HG03159 (cell line): ENCODE measurements at regions not wholly inside any gene's neighbourhood (a gene's known extent, or its start where the extent isn't known, plus 50 kb on each side); places are given as distances from the start of the nearest gene placed in this dataset.

Experiments used
- ATAC-seq: cut with Tn5 transposase; IDR thresholded peaks from one replicate; pipeline ENCODE4 v1.9.1; 2021; ENCODE audit warnings: mild to moderate bottlenecking, moderate library complexity; ENCODE audit not compliant: unreplicated experiment

DNA sequence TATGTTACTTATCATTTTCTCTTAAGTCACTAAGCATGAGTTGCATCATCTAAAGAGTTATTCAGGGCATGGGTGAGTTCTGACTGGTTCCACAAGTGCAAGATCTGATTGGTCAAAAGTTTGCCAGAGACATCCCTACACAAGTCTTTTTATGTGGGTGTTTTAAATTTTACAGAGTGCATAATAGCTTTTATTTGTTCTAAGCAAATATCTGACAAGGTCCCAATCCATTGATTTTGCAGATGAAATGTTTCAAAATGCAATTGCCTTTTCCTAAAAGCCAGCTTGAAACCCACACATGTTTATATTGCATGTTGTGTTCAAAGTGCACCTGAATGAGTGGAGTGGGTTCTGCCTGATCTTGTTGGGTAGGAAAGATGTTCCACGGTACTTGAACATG lies 101.7 kb upstream of the PAX6 start:
- ATAC-seq, result no peak

DNA sequence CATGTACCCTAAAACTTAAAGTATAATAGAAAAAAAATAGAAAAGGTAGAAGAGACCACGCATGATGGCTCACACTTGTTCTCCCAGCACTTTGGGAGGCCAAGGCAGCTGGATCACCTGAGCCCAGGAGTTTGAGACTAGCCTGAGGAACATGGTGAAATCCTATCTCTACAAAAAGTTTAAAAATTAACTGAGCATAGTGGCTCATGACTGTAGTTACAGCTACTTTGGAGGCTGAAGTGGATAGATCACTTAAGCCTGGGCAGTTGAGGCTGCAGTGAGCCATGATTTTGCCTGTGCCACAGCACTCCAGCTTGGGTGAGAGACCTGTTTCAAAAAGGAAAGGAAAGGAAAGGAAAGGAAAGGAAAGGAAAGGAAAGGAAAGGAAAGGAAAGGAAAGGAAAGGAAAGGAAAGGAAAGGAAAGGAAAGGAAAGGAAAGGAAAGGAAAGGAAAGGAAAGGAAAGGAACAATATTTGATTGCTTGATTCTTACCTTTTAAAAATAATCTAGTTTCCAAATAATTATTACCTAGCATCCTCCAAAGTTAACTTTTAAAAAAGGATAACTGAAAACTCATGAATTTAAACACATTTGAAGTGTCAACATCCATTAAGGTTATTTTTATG lies 99.9 kb upstream of the PAX6 start:
- ATAC-seq, result no peak

DNA sequence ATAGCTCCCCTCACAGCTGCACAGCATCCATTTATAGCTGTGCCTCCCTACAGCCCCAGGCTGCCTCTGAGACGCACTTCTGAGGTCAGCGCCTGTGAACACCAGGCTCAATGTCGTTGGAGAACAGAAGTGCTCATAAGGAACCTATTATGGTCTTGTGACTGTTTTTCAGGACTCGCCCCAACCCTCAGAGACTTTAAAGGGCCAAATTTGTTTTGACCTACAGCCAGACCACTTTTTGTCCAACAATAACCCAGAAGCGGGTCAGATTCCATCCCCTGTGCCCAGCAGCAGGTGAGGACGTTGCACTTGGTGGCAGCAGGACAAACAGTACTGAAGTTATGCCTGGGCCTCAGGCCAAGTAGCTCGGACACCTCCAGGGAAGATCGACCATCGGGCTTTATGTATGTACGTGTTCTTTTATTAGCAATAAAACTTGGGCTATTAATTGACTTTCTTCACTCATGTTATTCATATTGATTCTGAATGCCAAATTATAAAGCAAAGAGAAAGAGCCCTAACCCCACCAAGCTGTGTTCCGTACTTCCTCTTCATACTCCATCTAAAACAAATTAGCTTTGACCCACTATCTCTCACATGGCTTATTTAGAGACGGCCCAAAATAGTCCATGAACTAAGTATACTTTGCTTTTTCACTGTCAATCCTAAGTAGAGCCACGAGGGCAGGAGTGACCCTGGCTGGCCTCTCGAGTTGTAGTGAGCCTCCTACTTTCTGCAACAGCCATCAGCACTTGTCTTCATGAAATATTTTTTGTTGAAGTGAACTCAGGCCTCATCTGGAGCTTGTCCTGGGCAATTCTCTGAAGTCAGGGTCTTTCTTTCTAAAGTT lies 92.3 kb upstream of the PAX6 start:
- no peak for ATAC-seq

DNA sequence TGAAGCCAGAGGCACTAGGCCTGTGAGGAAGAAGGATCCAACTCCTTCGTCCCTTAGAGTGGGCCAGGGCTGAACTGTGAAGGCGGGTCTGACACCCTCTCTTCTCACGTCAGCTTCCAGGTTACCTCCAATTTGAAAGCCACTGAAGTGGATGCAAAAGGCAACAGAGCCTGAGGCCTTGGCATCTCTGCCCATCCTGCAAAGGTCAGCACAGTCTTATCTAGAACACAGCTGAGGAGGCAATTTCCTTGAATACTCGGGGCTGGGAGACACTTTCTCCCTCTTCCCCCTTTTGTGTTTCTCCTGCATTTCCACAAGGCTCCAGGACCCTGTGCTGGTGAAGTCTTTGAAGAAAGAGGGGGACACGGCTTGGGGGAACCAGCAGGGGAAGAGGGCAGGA lies 91.6 kb upstream of the PAX6 start:
- no peak for ATAC-seq

DNA sequence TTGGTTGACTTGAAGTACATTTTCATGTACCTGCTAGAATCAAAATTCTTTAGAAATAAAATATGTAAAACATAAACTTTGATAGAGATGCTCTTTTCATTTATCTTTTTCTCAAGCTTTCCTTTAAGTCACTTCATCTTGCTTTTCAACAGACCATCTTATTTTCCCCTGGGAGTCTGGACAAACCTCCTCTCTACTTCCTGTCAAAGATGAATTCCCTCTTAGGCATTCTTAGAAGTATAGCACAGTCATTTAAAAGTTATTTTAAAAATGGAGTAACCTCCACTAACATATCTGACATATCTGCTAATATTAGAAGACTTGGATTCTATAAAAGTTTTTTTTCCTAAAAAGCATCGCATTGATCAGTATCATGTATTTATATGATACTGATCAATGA lies 84.8 kb upstream of the PAX6 start:
- ATAC-seq, result no peak

DNA sequence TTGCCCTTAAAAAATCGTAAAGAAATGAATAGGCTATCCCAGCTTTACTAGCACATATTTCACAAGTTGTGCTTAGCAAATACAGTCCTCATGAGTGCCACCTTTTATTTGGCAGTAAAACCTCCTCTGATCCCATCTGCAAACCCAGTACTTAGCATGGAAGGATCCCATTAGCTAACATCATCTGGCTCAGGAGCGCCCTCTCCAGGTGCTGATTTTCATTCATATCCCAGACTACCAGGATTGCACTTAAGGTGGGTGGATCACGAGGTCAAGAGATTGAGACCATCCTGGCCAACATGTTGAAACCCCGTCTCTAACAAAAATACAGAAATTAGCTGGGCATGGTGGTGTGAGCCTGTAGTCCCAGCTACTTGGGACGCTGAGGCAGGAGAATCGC lies 76.1 kb upstream of the PAX6 start:
- ATAC-seq, result no peak

DNA sequence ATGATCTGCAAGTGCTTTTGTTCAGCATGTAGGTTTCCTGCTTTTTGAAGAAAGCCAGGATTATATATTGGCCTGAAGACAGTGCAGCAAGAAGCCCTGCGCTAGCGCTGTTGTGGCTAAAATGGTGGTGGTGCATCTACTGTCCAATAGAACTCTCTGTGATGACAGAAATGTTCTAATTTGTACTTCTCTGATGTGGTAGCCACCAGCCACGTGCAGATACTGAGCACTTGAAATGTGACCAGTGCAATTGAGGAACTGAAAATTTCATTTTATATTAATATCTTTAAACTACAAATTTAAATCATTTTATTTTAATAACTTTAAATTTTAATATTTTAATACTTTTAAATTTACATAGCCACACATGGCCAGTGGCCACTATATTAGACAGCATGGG lies 73.0 kb upstream of the PAX6 start:
- no peak for ATAC-seq

DNA sequence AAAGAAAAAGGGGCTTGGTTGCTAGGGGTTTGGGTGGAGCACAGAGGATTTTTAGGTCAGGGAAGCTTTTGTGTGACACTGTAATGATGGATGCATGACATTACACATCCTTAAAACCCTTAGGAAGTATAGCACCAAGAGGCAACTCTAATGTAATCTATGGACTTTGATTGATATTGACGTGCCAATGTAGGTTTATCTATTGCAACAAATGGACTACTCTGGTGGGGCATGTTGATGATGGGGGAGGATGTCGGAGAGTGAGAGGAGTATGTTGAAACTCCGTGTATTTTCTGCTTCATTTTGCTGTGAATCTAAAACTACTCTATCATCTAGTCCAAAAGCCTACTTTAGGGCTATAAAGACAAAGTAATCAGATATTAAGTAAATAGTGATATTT lies 72.3 kb upstream of the PAX6 start:
- no peak for ATAC-seq

DNA sequence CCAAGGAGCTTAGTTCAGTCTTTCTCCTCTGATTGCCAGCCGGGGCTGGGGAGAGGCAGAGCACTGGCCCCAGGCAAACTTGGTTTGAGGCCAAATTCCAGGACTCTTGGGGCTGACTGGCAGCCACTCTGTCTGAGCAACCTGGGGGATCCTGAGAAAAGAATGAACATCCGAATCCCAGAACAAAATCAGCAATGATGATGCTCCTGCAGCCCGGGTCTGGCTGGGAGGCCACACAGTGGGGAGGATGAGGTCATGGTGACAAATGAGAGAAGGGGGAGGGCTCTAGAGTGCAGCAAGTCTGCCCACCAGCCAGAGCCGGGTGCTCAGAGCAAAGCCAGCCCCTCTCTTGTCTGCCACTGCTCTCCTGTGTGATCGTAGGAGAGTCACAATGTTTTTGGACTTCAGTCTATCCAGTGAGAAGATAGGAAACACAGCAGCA lies 71.8 kb upstream of the PAX6 start:
- no peak for ATAC-seq

DNA sequence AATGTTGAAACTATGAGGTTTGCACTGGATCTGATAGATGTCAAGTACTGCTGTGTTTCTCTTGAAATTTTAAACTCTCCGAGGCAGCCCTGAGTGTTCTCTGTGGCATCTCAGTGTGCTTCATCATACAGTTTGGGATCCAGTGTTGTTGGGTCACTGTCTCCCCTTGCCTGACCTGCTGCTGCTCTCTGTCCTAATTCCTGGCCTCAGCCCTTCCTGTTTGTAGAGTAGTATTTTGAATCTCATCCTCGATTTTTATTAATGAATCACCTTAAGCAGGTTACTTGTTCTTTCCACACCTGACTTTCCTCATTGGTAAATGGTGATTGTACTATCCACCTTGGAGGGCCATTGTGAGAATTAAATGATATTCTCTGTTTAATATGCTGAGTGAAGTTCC lies 70.7 kb upstream of the PAX6 start:
- no peak for ATAC-seq

DNA sequence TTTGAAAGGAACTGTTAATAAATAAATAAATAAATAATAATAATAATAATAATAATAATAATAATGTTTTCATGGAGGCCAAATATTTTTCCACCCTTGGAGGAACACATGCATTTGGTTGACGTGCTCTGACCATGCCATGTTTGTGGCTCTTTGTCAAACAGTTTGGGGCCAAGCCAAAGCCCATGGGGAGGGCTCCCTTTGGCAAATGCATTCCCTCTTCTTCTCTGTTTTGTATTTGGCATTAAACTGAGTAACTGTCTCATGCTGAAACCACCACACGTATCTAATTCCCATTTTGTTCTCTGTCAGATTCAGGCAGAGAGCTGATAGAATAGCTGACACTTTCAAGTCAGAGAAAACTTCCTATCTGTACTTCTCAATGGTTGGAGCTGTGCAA lies 68.6 kb upstream of the PAX6 start:
- no peak for ATAC-seq

DNA sequence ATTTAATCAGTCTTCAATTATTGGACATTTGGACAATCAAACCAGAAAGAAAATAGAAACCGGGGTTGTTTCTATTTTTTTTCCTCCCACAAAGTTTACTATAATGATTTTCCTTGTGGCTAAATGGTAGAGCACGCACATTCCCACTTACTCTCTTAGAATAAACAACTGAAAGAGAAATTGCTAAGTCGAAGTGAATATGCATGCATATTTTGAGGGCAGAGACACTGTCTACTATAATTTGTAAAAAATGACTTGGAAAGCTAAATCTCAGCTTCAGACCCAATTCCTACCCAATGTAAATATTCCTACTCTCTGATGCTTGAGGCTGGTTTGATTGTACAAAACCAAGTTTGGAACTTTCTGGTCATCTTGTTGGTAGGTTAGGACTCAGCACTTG lies 66.7 kb upstream of the PAX6 start:
- no peak for ATAC-seq

DNA sequence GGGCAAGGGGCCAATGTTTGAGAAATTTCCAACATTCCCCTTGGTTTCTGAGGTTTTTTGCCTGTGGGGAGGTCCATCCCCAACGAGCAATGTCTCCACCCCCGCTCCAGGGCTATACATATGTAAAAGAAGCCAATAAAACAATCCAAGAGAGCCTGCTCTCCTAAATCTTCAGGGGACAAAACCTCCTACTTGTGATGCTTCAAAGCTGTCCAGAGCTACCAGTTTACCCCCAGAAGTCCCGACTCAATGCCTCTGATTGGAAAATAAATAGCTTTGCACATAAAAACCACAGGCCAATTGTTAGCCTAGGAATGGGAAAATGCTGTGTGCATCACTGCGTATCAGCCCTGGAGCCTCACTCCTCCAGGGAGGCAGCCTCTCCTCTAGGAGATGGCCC lies 66.0 kb upstream of the PAX6 start:
- ATAC-seq, result no peak

DNA sequence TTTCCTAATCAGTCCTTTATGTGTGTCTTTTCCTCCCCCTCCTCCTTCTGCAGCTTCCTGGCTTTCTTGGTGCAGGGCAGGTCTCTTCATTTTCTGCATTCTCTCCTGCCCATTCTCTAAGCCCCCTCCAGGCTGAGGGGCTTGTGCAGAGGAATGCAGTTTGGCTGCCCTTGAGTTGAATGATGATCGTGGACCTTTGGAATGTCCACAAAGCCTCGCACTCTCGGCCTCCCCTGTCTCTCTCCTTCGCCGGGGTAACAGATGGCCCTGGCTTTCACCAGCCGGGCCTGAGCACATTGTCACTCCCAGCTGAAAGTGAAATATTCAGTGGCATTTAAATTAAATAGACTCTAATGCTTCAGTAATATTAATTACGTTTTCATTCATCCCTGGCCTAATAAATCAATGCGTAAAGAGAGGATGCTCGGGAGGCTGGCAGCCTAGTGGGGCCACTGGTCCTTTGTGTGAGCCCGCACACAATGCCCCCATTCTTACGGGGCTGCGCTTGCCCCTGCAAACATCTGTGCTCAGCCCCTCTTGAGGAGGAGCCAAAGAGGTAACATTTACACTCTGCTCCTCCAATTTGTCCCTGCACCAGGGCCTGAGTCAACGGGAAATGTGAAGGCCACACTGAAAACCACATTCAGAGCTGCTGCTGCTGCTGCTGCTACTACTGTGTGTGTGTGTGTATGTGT lies 64.9 kb upstream of the PAX6 start:
- no peak for ATAC-seq

DNA sequence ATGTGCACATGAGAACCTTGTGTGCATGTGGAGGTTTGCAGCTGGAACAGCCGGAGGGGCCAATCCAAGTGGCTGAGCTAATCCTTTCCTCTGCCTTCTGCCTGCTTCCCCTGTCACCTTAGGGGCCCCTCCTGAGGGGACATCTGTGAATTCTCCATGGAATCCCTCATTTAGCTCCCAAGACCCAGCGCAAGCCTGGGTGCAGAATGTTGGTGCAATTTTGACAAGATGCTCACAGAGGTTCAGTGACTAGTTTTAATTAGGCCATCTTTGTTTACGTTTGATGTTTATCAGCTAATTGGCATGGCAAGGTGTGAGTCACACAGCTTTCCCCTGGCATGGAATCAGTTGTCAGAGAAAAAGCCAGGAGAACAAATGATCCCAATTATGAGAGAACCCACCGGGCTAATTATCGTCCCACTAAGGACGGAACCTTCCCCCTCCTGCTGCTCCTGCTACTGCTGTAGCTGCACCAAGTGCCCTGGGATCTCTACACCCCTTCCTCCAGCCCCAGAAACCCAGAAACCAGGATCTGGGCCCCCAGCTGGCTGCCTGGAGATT lies 63.6 kb upstream of the PAX6 start:
- ATAC-seq, result no peak

DNA sequence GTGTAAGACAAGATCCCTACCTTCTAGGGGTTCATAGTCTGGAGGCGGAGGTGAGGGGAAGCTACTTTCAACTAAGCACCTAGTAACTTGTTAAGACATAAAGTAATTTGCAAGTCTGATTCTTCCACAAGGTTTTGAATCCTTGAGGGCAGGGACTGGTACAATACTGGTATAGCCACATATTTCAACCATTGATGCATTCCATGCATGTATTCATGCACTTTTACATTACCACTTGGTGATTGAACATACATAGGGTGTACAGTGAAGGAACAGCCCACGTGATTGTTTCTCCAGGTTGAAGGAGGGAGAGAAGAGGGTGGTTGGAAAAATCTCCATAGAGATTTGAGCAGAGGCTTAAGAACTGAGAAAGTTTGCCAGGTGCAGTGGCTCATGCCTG lies 62.0 kb upstream of the PAX6 start:
- no peak for ATAC-seq

DNA sequence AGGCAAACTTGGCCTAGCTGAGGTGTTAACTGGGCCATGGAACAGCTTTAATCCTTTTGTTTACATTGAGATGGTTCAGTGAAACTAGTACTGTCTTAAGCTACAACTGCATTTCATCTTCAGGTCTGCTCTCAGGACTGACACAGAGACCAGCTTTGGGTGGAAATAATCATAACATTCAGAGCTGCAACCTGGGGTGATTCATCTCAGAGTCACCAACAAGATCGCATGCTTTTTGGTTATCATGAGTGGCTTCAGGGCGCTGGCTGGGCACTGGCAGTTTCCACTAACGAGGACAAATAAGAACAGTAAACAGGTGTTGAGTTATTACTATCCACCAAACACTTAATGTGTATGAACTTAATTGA lies 60.9 kb upstream of the PAX6 start:
- no peak for ATAC-seq

DNA sequence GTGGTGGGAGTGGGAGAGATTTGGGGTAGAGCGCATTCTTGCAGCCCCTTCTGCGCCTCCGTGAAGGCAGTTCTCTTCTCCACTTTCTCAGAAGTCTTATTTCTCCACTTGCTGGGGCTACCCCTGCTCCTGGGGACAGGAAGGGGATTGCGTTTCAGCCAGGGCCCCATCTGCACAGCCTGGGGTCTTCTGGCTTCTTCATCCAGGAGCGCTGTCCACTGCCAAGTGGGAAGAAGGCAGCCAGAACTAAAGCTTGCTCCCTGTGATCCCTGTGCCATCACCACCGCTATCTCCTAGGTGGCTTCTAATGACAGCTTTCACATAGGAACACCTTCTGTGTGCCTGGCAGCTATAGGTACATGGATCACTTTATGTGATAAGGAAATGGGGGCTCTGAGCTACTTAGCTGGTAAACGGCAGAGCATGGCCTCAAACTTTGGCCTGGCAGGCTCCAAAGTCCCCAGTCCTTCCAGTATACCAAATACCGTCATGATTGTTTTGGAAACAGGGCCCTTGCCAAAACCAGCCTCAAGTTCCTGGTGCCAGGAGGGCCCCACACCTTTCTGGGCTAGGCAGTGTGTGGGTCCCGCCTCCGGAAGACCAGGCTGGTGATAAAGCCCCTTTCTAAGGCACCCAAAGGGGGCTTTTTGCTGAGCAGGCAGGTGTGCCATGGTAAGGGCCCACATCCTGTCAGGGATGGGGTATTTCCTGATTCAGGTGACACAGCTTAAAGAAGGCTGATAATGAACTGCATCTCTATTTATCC lies 60.4 kb upstream of the PAX6 start:
- ATAC-seq, result no peak

DNA sequence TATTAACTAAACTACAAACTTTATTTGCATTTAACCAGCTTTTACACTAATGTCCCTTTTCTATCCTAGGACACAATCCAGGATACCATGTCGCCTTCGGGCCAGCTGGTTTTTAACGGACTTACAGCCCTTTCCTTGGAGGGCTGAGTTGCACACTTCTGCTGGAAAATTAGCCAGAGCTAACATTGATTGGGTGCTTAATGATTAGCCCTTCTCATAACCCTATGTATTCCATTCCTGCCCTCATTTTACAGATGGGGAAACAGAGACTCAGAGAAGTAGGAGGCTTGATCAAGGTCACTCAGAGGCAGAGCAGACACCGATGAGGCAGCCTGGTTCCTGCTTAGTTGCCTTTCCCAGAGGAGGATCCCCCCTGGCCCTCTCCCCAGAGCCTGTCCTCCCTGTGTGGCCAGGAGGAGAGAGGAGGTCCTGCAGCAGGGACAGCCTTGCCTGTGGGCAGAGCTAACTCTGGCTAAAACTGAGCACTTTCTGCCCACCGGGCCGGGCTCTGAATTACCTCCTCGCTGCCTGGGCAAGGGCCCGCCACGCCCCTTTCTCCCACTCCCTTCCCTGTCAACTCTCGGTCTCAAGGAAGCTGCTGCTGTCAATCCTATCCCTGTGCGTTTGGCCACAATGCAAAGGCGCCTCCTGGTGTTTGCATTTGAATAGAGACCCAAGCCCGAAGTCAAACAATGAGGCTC lies 59.6 kb upstream of the PAX6 start:
- no peak for ATAC-seq

DNA sequence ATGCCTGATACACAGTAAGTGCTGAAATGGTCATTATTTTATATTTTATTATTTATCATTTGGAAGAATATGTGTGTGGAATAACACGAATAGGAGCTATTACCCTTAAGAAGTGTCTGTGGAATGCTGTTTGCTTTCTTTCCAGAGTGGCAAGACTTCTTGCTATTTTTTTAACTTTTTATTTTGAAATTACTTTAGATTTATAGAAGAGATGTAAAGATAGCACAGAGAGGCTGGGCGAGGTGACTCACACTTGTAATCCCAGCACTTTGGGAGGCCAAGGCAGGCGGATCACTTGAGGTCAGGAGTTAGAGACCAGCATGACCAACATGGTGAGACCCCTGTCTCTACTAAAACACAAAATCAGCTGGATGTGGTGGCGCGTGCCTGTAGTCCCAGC lies 58.9 kb upstream of the PAX6 start:
- no peak for ATAC-seq
